ENCODE measurements at regions not wholly inside any gene's neighbourhood (a gene's known extent, or its start where the extent isn't known, plus 50 kb on each side); places are given as distances from the start of the nearest gene placed in this dataset.

DNA sequence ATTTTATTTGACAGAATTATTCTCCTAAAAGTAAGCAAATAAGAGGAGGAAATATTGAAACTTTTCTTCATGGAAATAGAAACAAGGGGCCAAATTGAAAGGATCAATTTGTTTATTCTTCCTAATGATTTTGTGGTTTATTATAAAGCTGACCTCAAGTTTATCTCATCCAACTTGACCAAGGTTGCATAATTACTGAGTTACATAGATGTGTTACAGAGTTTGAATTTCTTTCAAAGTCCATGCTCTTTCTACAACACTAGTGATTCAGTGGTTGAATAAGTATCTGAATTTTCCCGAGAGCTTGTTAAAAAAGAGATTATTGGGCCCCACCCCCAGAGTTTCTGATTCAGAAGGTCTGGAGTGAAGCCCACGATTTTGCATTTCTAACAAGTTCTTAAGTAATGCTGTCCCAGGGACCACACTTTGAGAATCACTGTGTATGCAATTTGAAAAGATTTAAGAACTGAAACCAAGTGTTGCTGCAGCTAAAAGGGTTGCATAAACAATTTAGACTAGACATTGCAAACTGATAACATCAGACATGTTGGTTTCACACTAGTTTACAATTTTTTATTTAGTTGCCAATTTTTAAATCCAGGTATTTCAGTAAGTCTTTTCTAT, 485.7 kb upstream of the ANO5 start:
- ChIA-PET CTCF (interaction anchor here (0.6 kb wide), 1 partner anchor 102 kb away, joined by 4 read pairs; no protein-coding TSS in a partner anchor), POLR2A (no interaction called here)
- H3K9me3 ChIP-seq = no peaks in the 10 kb centered on the region
- ATAC-seq (no peak), FAIRE-seq (no peak), DNase-seq (ENCODE audit: low read depth in 1 of 2, low spot score in 1 of 2) (no peak)
- no peak overlapping the region for H3K27ac ChIP-seq
- no peak overlapping the region for H3K4me2 ChIP-seq
- no peak overlapping the region for H3K4me3 ChIP-seq
- WGBS (ENCODE audit: missing lambda C conversion rate) = 10% methylated on average over 2 of the region's 2 CpGs
- TF ChIP-seq, protein P1, sequence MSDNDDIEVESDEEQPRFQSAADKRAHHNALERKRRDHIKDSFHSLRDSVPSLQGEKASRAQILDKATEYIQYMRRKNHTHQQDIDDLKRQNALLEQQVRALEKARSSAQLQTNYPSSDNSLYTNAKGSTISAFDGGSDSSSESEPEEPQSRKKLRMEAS (IDR thresholded peaks at IDR 0.05) = no peak
- TF ChIP-seq SREBF2 (IDR thresholded peaks at IDR 0.05) (no peak), TP53 (CRISPR knock-in tag; IDR thresholded peaks at IDR 0.05) (no peak), POLR2AphosphoS2 (conservative IDR thresholded peaks at IDR 0.05; ENCODE audit: low read length) (no peak), RARB (CRISPR knock-in tag; IDR thresholded peaks at IDR 0.05) (no peak), CEBPB (IDR thresholded peaks at IDR 0.05) (no peak), NPAS2 (CRISPR knock-in tag; IDR thresholded peaks at IDR 0.05; ENCODE audit: borderline replicate concordance) (no peak), FOXS1 (CRISPR knock-in tag; IDR thresholded peaks at IDR 0.05) (no peak), RCOR1 (IDR thresholded peaks at IDR 0.05; ENCODE audit: low read depth, low read length) (no peak), MAZ (IDR thresholded peaks at IDR 0.05; ENCODE audit: borderline replicate concordance, low read depth, low read length) (no peak), GATA3 (IDR thresholded peaks at IDR 0.05; ENCODE audit: borderline replicate concordance) (no peak), NFE2L2 (conservative IDR thresholded peaks at IDR 0.05; ENCODE audit: low read length) (no peak), SMC3 (IDR thresholded peaks at IDR 0.05) (no peak), RNF2 (IDR thresholded peaks at IDR 0.05; ENCODE audit: borderline replicate concordance, low read depth) (no peak), CBX2 (IDR thresholded peaks at IDR 0.05; ENCODE audit: borderline replicate concordance, low read depth) (no peak)
- TF ChIP-seq, protein P2, sequence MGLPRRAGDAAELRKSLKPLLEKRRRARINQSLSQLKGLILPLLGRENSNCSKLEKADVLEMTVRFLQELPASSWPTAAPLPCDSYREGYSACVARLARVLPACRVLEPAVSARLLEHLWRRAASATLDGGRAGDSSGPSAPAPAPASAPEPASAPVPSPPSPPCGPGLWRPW (IDR thresholded peaks at IDR 0.05) = no peak
- TF ChIP-seq, protein P3, sequence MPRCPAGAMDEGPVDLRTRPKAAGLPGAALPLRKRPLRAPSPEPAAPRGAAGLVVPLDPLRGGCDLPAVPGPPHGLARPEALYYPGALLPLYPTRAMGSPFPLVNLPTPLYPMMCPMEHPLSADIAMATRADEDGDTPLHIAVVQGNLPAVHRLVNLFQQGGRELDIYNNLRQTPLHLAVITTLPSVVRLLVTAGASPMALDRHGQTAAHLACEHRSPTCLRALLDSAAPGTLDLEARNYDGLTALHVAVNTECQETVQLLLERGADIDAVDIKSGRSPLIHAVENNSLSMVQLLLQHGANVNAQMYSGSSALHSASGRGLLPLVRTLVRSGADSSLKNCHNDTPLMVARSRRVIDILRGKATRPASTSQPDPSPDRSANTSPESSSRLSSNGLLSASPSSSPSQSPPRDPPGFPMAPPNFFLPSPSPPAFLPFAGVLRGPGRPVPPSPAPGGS (IDR thresholded peaks at IDR 0.05) = no peak
- TF ChIP-seq, protein P4, sequence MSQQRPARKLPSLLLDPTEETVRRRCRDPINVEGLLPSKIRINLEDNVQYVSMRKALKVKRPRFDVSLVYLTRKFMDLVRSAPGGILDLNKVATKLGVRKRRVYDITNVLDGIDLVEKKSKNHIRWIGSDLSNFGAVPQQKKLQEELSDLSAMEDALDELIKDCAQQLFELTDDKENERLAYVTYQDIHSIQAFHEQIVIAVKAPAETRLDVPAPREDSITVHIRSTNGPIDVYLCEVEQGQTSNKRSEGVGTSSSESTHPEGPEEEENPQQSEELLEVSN (IDR thresholded peaks at IDR 0.05; ENCODE audit: borderline replicate concordance, low read depth) = no peak
- TF ChIP-seq, protein P5, sequence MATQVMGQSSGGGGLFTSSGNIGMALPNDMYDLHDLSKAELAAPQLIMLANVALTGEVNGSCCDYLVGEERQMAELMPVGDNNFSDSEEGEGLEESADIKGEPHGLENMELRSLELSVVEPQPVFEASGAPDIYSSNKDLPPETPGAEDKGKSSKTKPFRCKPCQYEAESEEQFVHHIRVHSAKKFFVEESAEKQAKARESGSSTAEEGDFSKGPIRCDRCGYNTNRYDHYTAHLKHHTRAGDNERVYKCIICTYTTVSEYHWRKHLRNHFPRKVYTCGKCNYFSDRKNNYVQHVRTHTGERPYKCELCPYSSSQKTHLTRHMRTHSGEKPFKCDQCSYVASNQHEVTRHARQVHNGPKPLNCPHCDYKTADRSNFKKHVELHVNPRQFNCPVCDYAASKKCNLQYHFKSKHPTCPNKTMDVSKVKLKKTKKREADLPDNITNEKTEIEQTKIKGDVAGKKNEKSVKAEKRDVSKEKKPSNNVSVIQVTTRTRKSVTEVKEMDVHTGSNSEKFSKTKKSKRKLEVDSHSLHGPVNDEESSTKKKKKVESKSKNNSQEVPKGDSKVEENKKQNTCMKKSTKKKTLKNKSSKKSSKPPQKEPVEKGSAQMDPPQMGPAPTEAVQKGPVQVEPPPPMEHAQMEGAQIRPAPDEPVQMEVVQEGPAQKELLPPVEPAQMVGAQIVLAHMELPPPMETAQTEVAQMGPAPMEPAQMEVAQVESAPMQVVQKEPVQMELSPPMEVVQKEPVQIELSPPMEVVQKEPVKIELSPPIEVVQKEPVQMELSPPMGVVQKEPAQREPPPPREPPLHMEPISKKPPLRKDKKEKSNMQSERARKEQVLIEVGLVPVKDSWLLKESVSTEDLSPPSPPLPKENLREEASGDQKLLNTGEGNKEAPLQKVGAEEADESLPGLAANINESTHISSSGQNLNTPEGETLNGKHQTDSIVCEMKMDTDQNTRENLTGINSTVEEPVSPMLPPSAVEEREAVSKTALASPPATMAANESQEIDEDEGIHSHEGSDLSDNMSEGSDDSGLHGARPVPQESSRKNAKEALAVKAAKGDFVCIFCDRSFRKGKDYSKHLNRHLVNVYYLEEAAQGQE (IDR thresholded peaks at IDR 0.05) = no peak
- no peaks in the 10 kb centered on the region for H3K4me1 ChIP-seq

DNA sequence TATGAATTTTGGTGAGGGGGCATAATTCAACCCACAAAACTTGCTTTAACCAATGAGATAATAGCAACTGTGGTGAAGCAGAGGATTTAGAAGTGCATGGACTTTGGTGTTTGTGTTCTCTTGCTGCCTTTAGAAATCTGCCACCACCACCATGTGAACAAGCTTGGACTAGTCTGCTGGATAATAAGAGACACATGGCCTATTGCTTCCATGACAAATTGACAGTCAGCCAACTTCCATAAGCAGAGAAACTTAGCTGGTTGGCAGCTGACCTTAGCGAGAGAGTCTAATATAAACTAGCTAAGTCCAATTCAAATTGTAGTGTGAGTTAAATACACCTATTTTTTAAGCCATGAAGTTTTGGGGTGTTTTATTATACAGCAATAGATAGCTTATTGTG, 482.1 kb upstream of the ANO5 start:
- 39% methylated on average over 1 of the region's 1 CpG for WGBS (ENCODE audit: missing lambda C conversion rate)
- ATAC-seq = no peak
- Histone ChIP-seq H3K4me2 (no peak overlapping the region), H3K27ac (no peak overlapping the region), H3K4me3 (no peak overlapping the region), H3K4me1 (no peaks in the 10 kb centered on the region), H3K9me3 (no peaks in the 10 kb centered on the region)
- CTCF ChIA-PET = no interaction called here
- POLR2A ChIA-PET = no interaction called here
- DNase-seq (ENCODE audit: low read depth in 1 of 2, low spot score in 1 of 2) = no peak
- FAIRE-seq = no peak
- TF ChIP-seq NPAS2 (CRISPR knock-in tag; IDR thresholded peaks at IDR 0.05; ENCODE audit: borderline replicate concordance) (no peak), JUNB (IDR thresholded peaks at IDR 0.05) (no peak), CBX8 (IDR thresholded peaks at IDR 0.05) (no peak), RCOR1 (IDR thresholded peaks at IDR 0.05; ENCODE audit: low read depth, low read length) (no peak), SREBF2 (IDR thresholded peaks at IDR 0.05) (no peak), EHMT2 (IDR thresholded peaks at IDR 0.05; ENCODE audit: low read depth) (no peak), ZC3H11A (IDR thresholded peaks at IDR 0.05) (no peak), GATA3 (IDR thresholded peaks at IDR 0.05; ENCODE audit: borderline replicate concordance) (no peak), CEBPB (IDR thresholded peaks at IDR 0.05) (no peak), HOXB13 (CRISPR knock-in tag; IDR thresholded peaks at IDR 0.05; ENCODE audit: low read depth) (no peak), MAFK (IDR thresholded peaks at IDR 0.05; ENCODE audit: partially characterized antibody) (no peak), HDAC2 (IDR thresholded peaks at IDR 0.05) (no peak)
- TF ChIP-seq, protein P6, sequence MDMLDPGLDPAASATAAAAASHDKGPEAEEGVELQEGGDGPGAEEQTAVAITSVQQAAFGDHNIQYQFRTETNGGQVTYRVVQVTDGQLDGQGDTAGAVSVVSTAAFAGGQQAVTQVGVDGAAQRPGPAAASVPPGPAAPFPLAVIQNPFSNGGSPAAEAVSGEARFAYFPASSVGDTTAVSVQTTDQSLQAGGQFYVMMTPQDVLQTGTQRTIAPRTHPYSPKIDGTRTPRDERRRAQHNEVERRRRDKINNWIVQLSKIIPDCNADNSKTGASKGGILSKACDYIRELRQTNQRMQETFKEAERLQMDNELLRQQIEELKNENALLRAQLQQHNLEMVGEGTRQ (IDR thresholded peaks at IDR 0.05) = no peak
- TF ChIP-seq, protein P4 (IDR thresholded peaks at IDR 0.05; ENCODE audit: borderline replicate concordance, low read depth) = no peak
- TF ChIP-seq, protein P1 (IDR thresholded peaks at IDR 0.05) = no peak
- TF ChIP-seq, protein P7, sequence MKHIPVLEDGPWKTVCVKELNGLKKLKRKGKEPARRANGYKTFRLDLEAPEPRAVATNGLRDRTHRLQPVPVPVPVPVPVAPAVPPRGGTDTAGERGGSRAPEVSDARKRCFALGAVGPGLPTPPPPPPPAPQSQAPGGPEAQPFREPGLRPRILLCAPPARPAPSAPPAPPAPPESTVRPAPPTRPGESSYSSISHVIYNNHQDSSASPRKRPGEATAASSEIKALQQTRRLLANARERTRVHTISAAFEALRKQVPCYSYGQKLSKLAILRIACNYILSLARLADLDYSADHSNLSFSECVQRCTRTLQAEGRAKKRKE (CRISPR knock-in tag; IDR thresholded peaks at IDR 0.05; ENCODE audit: low read depth) = no peak
- TF ChIP-seq, protein P2 (IDR thresholded peaks at IDR 0.05) = no peak

All from A549 (cell line).